Esophagus muscularis mucosa (tissue), 4 donors: ENCODE measurements at regions not wholly inside any gene's neighbourhood (a gene's known extent, or its start where the extent isn't known, plus 50 kb on each side); places are given as distances from the start of the nearest gene placed in this dataset.
A peak's percentile ranks its signal among the peaks of the same experiment; 100 is the strongest.
"Not testable (repeated sequence)": the region's sequence is repeated elsewhere in the genome, so short reads cannot be mapped to it uniquely, and the experiment has no call there.

ENCODE experiments used
- DNase-seq: peaks from one replicate; pipeline ENCODE4 v3.0.0-alpha.2; 2017; ENCODE audit errors: extremely low spot score
- H3K27ac ChIP-seq, 4 donors: fragments of 200-600 bp; sonication (generic); replicated peaks in 1 of 4; 1 replicate in 3 of 4; 2 replicates in 1 of 4; pipeline ENCODE4 v1.5.1; 2016 to 2019; ENCODE audit warnings: mild to moderate bottlenecking in 1 of 4
- H3K27me3 ChIP-seq, 4 donors: fragments of 200-600 bp; sonication (generic); one replicate each; pipeline versions ENCODE4 v1.5.1 to v1.6.0; 2016 to 2019
- H3K36me3 ChIP-seq, 4 donors: fragments of 200-600 bp; sonication (generic); one replicate each; pipeline ENCODE4 v1.5.1; 2016 to 2019
- H3K4me1 ChIP-seq, 4 donors: fragments of 200-600 bp; sonication (generic); one replicate each; pipeline ENCODE4 v1.5.1; 2016 to 2019
- H3K4me3 ChIP-seq, 4 donors: fragments of 200-600 bp; sonication (generic); 1 replicate in 2 of 4; 2 replicates in 2 of 4; pipeline ENCODE4 v1.5.1; 2016 to 2019; ENCODE audit warnings: mild to moderate bottlenecking in 4 of 4, moderate library complexity in 1 of 4
- H3K9me3 ChIP-seq, 4 donors: fragments of 200-600 bp; sonication (generic); 1 replicate in 3 of 4; 2 replicates in 1 of 4; pipeline ENCODE4 v1.5.1; 2016 to 2019
- EP300 ChIP-seq: sonication (generic); formaldehyde crosslinking; IDR thresholded peaks from one replicate; pipeline ENCODE4 v1.6.1; 2017; ENCODE audit warnings: antibody characterized with exemption
- POLR2A ChIP-seq: fragments of 450-650 bp; IDR thresholded peaks from one replicate; pipeline ENCODE4 v1.6.1; 2017; ENCODE audit warnings: antibody characterized with exemption, moderate library complexity, mild to moderate bottlenecking, low read depth
- POLR2AphosphoS5 ChIP-seq, 2 donors: sonication (generic); formaldehyde crosslinking; IDR thresholded peaks; one replicate each; pipeline ENCODE4 v1.6.1; 2017; ENCODE audit warnings: antibody characterized with exemption in 2 of 2
- WGBS: methylation state at CpG from one replicate; pipeline ENCODE4 v1.1.5; 2018; 5-methylcytosine and 5-hydroxymethylcytosine counted together
- intact Hi-C: fragments of 100-400 bp; cut with DNase I; formaldehyde crosslinking; loops from one replicate; pipeline ENCODE4 v1.15.1; 2023
- TF ChIP-seq, protein P1 (sequence below), 3 experiments: fragments of 200-600 bp in 2 of 3; fragments of 450-650 bp in 1 of 3; sonication (generic) in 2 of 3; IDR thresholded peaks; one replicate each; pipeline ENCODE4 v1.5.1; 2017 to 2019; ENCODE audit warnings: antibody characterized with exemption in 3 of 3, mild to moderate bottlenecking in 2 of 3, moderate library complexity in 1 of 3

DNA sequence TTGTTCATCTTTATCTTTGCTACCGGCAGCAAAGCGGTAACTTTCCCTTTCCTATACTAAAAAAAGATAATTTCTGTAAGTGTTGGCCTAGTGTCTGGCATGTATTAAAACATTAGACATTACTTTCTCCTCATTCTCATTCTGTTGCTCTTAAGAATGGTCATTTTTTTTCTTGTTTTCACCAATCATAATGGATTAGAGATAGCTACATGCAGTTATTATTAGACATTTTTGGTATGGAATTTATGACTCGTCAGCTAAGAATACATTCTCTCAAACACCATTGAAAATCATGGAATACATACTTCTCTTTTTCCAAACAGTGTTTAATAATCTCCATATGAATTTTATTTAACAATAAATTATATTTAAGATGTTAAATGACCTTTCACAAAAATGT, 1154.6 kb downstream of the BRINP3 start:
- no peak overlapping the region for H3K27ac ChIP-seq
- H3K4me3 ChIP-seq, result no peak overlapping the region
- no peak for DNase-seq
- intact Hi-C loops, result no loop called here
- H3K9me3 ChIP-seq, result peaks cover 0 to 4% (median 0%) of the 10 kb centered on the region in 4 donors
- H3K4me1 ChIP-seq, result peaks cover 0 to 3% (median 0%) of the 10 kb centered on the region in 4 donors
- no peaks in the 10 kb centered on the region for H3K36me3 ChIP-seq
- no peaks in the 10 kb centered on the region for H3K27me3 ChIP-seq
- WGBS, result 59% methylated on average over 3 of the region's 3 CpGs
- TF ChIP-seq EP300 (no peak), POLR2A (no peak), POLR2AphosphoS5 (IDR thresholded peaks at IDR 0.05) (no peak)
- TF ChIP-seq, protein P1, sequence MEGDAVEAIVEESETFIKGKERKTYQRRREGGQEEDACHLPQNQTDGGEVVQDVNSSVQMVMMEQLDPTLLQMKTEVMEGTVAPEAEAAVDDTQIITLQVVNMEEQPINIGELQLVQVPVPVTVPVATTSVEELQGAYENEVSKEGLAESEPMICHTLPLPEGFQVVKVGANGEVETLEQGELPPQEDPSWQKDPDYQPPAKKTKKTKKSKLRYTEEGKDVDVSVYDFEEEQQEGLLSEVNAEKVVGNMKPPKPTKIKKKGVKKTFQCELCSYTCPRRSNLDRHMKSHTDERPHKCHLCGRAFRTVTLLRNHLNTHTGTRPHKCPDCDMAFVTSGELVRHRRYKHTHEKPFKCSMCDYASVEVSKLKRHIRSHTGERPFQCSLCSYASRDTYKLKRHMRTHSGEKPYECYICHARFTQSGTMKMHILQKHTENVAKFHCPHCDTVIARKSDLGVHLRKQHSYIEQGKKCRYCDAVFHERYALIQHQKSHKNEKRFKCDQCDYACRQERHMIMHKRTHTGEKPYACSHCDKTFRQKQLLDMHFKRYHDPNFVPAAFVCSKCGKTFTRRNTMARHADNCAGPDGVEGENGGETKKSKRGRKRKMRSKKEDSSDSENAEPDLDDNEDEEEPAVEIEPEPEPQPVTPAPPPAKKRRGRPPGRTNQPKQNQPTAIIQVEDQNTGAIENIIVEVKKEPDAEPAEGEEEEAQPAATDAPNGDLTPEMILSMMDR (IDR thresholded peaks at IDR 0.05), result no peak

- H3K9me3 ChIP-seq, H3K27me3 ChIP-seq, H3K4me1 ChIP-seq, intact Hi-C loops, H3K36me3 ChIP-seq, DNase-seq, H3K4me3 ChIP-seq, H3K27ac ChIP-seq: not testable (repeated sequence)
- 74% methylated on average over 12 of the region's 13 CpGs for WGBS
These were observed 1146.6 kb downstream of the BRINP3 start for GRCh38 chr1:189331071-189331470.

GRCh38 chr1:189336115-189337100, 1141.3 kb downstream of the BRINP3 start:
- TF ChIP-seq, protein P1 (IDR thresholded peaks at IDR 0.05), result no peak
- no peak for TF ChIP-seq EP300
- TF ChIP-seq POLR2AphosphoS5 (IDR thresholded peaks at IDR 0.05), result no peak
- TF ChIP-seq POLR2A, result no peak
- Histone ChIP-seq H3K27me3 (no peaks in the 10 kb centered on the region), H3K36me3 (no peaks in the 10 kb centered on the region), H3K4me3 (no peak overlapping the region), H3K4me1 (no peaks in the 10 kb centered on the region), H3K9me3 (no peaks in the 10 kb centered on the region), H3K27ac (no peak overlapping the region)
- no peak for DNase-seq
- WGBS, result 95% methylated on average over 15 of the region's 17 CpGs
- intact Hi-C loops, result no loop called here

- no peak for DNase-seq
- 81% methylated on average over 4 of the region's 4 CpGs for WGBS
- Histone ChIP-seq H3K4me1 (peaks cover 0 to 14% (median 10%) of the 10 kb centered on the region in 4 donors), H3K9me3 (no peaks in the 10 kb centered on the region), H3K4me3 (no peak overlapping the region), H3K36me3 (no peaks in the 10 kb centered on the region), H3K27me3 (no peaks in the 10 kb centered on the region), H3K27ac (no peak overlapping the region)
- TF ChIP-seq EP300 (no peak), POLR2AphosphoS5 (IDR thresholded peaks at IDR 0.05) (no peak), POLR2A (no peak)
- TF ChIP-seq, protein P1 (IDR thresholded peaks at IDR 0.05), result no peak
- intact Hi-C loops, result no loop called here
These were observed 1128.1 kb downstream of the BRINP3 start for GRCh38 chr1:189349607-189350006.

- no peaks in the 10 kb centered on the region for H3K36me3 ChIP-seq
- peak overlapping the region; percentile 7 to 34 (median 22) for H3K4me3 ChIP-seq
- H3K9me3 ChIP-seq, result no peaks in the 10 kb centered on the region
- H3K27me3 ChIP-seq, result no peaks in the 10 kb centered on the region
- 71% methylated on average over 3 of the region's 3 CpGs for WGBS
- intact Hi-C loops, result no loop called here
- TF ChIP-seq EP300 (no peak), POLR2AphosphoS5 (IDR thresholded peaks at IDR 0.05) (no peak), POLR2A (no peak)
- TF ChIP-seq, protein P1 (IDR thresholded peaks at IDR 0.05), result no peak
- no peak overlapping the region for H3K27ac ChIP-seq
- peaks cover 0 to 14% (median 10%) of the 10 kb centered on the region in 4 donors for H3K4me1 ChIP-seq
- DNase-seq, result no peak
These were observed 1126.6 kb downstream of the BRINP3 start for GRCh38 chr1:189350983-189351616.
